K562 (cell line): ENCODE measurements at regions not wholly inside any gene's neighbourhood (a gene's known extent, or its start where the extent isn't known, plus 50 kb on each side); places are given as distances from the start of the nearest gene placed in this dataset.

Experiments used
- ATAC-seq: fragments of 200-7000 bp; cut with Tn5 transposase; 3 replicates; pipeline ENCODE4 v1.9.1; 2020; ENCODE audit warnings: moderate library complexity
- BruUV-seq: library from RNA; stranded (reverse); fragments of 400-500 nt; replicated peaks from 2 replicates; lab custom pipeline; 2021; lab: Mats Ljungman, UMichigan
- CTCF ChIA-PET: fragments of 300-600 bp; formaldehyde crosslinking; extraction: SDS; loops from one replicate; lab custom pipeline; 2021; ENCODE audit warnings: low intra/inter-chr PET ratio; lab: Yijun Ruan, JAX
- POLR2A ChIA-PET: fragments of 300-600, 350-650 bp; sonication (Branson Sonifier 250); formaldehyde crosslinking; extraction: SDS; loops from one replicate; lab custom pipeline; 2021; ENCODE audit warnings: antibody characterized with exemption, inconsistent platforms; lab: Yijun Ruan, JAX
- DNase-seq, 4 experiments: peaks; one replicate each; pipeline versions ENCODE4 v3.0.0 to v3.0.0-alpha.2; 2011 to 2018; ENCODE audit warnings: low spot score in 3 of 4, mixed read lengths in 3 of 4; ENCODE audit errors: extremely low read depth in 1 of 4
- FAIRE-seq: peaks from 2 replicates; lab custom pipeline; 2011; peaks lifted over from hg19 to GRCh38; lab: Jason Lieb, UNC
- H2AFZ ChIP-seq: 2 replicates; pipeline ENCODE4 v1.6.0; 2011; ENCODE audit warnings: low read depth, low read length, control low read depth, inconsistent platforms
- H3K27ac ChIP-seq: fragments of 200-600 bp; 3 replicates; pipeline ENCODE4 v1.8.0; 2011; ENCODE audit warnings: low read depth, mild to moderate bottlenecking, control low read depth, inconsistent platforms, low read length, moderate library complexity, mixed read lengths; ENCODE audit errors: extremely low read depth
- H3K27me3 ChIP-seq, 2 experiments: fragments of 300-600 bp in 1 of 2; 2 replicates in 1 of 2; 3 replicates in 1 of 2; pipeline versions ENCODE4 v1.6.0 to v1.8.0; 2011; ENCODE audit warnings: inconsistent platforms in 2 of 2, low read length in 2 of 2, mild to moderate bottlenecking in 1 of 2, mixed read lengths in 1 of 2, moderate library complexity in 1 of 2; ENCODE audit not compliant: control insufficient read depth in 2 of 2, insufficient read depth in 2 of 2
- H3K36me3 ChIP-seq: fragments of 300-600 bp; 3 replicates; pipeline ENCODE4 v1.8.0; 2011; ENCODE audit warnings: mild to moderate bottlenecking, low read length, inconsistent platforms; ENCODE audit not compliant: control insufficient read depth, insufficient read depth
- H3K4me1 ChIP-seq, 2 experiments: fragments of 200-600 bp in 1 of 2; replicated peaks in 1 of 2; 2 replicates in 1 of 2; 3 replicates in 1 of 2; pipeline versions ENCODE4 v1.5.1 to v1.8.0; 2011; ENCODE audit warnings: inconsistent platforms in 2 of 2, low read length in 2 of 2, mild to moderate bottlenecking in 1 of 2, mixed read lengths in 1 of 2, moderate library complexity in 1 of 2; ENCODE audit not compliant: control insufficient read depth in 2 of 2, insufficient read depth in 2 of 2
- H3K4me2 ChIP-seq: 2 replicates; pipeline ENCODE4 v1.6.1; 2011; ENCODE audit warnings: low read length, control low read depth, inconsistent platforms, mixed read lengths; ENCODE audit not compliant: insufficient read depth
- H3K4me3 ChIP-seq: fragments of 200-600 bp; sonication (generic), shearing (Covaris generic); 2 replicates; pipeline ENCODE4 v1.5.1; 2016; ENCODE audit warnings: control low read depth, inconsistent platforms
- H3K79me2 ChIP-seq: fragments of 200-600 bp; 3 replicates; pipeline ENCODE4 v1.8.0; 2011; ENCODE audit warnings: low read length, inconsistent platforms; ENCODE audit not compliant: control insufficient read depth, insufficient read depth
- H3K9ac ChIP-seq, 2 experiments: 2 replicates each; pipeline versions ENCODE4 v1.6.0 to v1.6.1; 2011; ENCODE audit warnings: low read depth in 2 of 2, low read length in 2 of 2, control low read depth in 1 of 2, inconsistent platforms in 1 of 2, mild to moderate bottlenecking in 1 of 2, mixed read lengths in 1 of 2; ENCODE audit not compliant: insufficient read depth in 1 of 2
- H3K9me1 ChIP-seq: one replicate; pipeline ENCODE4 v1.6.0; 2011; ENCODE audit warnings: inconsistent platforms, mild to moderate bottlenecking, low read length, moderate library complexity; ENCODE audit not compliant: control insufficient read depth, insufficient read depth
- H3K9me3 ChIP-seq: replicated peaks from 2 replicates; pipeline ENCODE4 v1.5.1; 2011; ENCODE audit warnings: low read depth, low read length, inconsistent platforms; ENCODE audit not compliant: control insufficient read depth, insufficient read depth
- H4K20me1 ChIP-seq: replicated peaks from 2 replicates; pipeline ENCODE4 v1.6.1; 2011; ENCODE audit warnings: low read length, inconsistent platforms, mixed read lengths; ENCODE audit not compliant: control insufficient read depth, insufficient read depth
- CAMTA2 ChIP-seq: fragments of 250-450 bp; sonication (Bioruptor Pico); conservative IDR thresholded peaks from 2 replicates; pipeline ENCODE4 v1.5.1; 2022
- EP400 ChIP-seq: fragments of 450-650 bp; IDR thresholded peaks from 2 replicates; pipeline ENCODE4 v1.6.1; 2017; ENCODE audit warnings: antibody characterized with exemption, mild to moderate bottlenecking, moderate library complexity
- HMG20B ChIP-seq: fragments of 250-450 bp; sonication (Bioruptor Pico); IDR thresholded peaks from 2 replicates; pipeline ENCODE4 v1.5.0; 2021; ENCODE audit warnings: mild to moderate bottlenecking
- NCOA1 ChIP-seq: fragments of 450-650 bp; IDR thresholded peaks from 2 replicates; pipeline ENCODE4 v1.6.1; 2016; ENCODE audit warnings: low read depth
- NR1H2 ChIP-seq: sonication (generic); formaldehyde crosslinking; IDR thresholded peaks from 2 replicates; pipeline ENCODE4 v1.4.0; 2020; ENCODE audit warnings: mild to moderate bottlenecking, missing genetic modification reagents
- SAFB2 ChIP-seq: fragments of 200-400 bp; formaldehyde crosslinking; IDR thresholded peaks from 2 replicates; pipeline ENCODE4 v1.6.1; 2018; ENCODE audit warnings: borderline replicate concordance, low read length, low read depth, moderate library complexity; ENCODE audit not compliant: severe bottlenecking
- SMARCE1 ChIP-seq: fragments of 450-650 bp; IDR thresholded peaks from 2 replicates; pipeline ENCODE4 v1.7.1; 2016; ENCODE audit warnings: mild to moderate bottlenecking
- TFAM ChIP-seq: fragments of 250-450 bp; sonication (Bioruptor Pico); conservative IDR thresholded peaks from 2 replicates; pipeline ENCODE4 v1.5.0; 2021; ENCODE audit warnings: mild to moderate bottlenecking, moderate library complexity
- ZNF3 ChIP-seq: fragments of 250-450 bp; sonication (Bioruptor Pico); IDR thresholded peaks from 2 replicates; pipeline ENCODE4 v1.5.0; 2021; ENCODE audit warnings: mild to moderate bottlenecking, moderate library complexity
- WGBS: fragments of 100-300 bp; shearing (Covaris generic); methylation state at CpG from one replicate; pipeline ENCODE4 v1.1.6; 2016; ENCODE audit warnings: low coverage, mixed read lengths; ENCODE audit not compliant: insufficient coverage; ENCODE audit errors: missing lambda C conversion rate; 5-methylcytosine and 5-hydroxymethylcytosine counted together
- in situ Hi-C: fragments of 300-500 bp; cut with MboI; formaldehyde crosslinking; loops from 4 replicates; pipeline ENCODE4 v1.15.0; 2018; ENCODE audit warnings: inconsistent platforms, mixed read lengths
- intact Hi-C: fragments of 100-400 bp; cut with micrococcal nuclease; formaldehyde crosslinking; loops from 2 replicates; pipeline ENCODE4 v1.14.2; 2022
- TF ChIP-seq, protein P1 (sequence below): fragments of 250-450 bp; sonication (Bioruptor Pico); IDR thresholded peaks from 2 replicates; pipeline ENCODE4 v1.4.0; 2020; ENCODE audit warnings: mild to moderate bottlenecking, moderate library complexity
- TF ChIP-seq, protein P2 (sequence below): fragments of 450-650 bp; IDR thresholded peaks from 2 replicates; pipeline ENCODE4 v1.6.1; 2016; ENCODE audit warnings: low read depth
- TF ChIP-seq, protein P3 (sequence below): sonication (generic); formaldehyde crosslinking; IDR thresholded peaks from 2 replicates; pipeline ENCODE4 v1.8.0; 2022; ENCODE audit warnings: mild to moderate bottlenecking, missing genetic modification reagents

DNA sequence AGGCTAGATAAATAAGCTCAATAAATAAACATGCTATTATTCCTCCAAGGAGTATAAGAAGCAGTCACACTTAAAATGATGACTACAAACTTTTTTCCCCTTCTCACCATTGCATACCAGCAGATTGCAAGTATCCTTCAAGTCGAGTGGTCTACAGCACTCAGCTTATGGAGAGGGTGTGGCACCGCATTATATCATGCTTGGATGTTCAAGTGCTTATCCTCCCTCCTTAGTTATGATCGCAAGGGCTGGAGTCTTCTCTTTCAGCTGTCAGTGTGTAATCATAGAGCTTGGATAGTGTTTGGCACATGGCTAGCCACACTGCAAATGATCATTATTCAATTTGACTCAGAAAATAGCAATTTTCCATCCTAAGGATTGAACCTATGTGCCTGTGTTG lies 124.0 kb downstream of the CARTPT start:
- FAIRE-seq (no peak), ATAC-seq (no peak), DNase-seq (no peak)
- TF ChIP-seq ZNF3 (CRISPR knock-in tag): no peak
- no peak for TF ChIP-seq CAMTA2 (CRISPR knock-in tag)
- no peak for TF ChIP-seq HMG20B
- TF ChIP-seq, protein P1, sequence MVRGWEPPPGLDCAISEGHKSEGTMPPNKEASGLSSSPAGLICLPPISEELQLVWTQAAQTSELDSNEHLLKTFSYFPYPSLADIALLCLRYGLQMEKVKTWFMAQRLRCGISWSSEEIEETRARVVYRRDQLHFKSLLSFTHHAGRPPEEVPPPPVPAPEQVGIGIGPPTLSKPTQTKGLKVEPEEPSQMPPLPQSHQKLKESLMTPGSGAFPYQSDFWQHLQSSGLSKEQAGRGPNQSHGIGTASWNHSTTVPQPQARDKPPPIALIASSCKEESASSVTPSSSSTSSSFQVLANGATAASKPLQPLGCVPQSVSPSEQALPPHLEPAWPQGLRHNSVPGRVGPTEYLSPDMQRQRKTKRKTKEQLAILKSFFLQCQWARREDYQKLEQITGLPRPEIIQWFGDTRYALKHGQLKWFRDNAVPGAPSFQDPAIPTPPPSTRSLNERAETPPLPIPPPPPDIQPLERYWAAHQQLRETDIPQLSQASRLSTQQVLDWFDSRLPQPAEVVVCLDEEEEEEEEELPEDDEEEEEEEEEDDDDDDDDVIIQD (CRISPR knock-in tag): no peak
- TF ChIP-seq, protein P2, sequence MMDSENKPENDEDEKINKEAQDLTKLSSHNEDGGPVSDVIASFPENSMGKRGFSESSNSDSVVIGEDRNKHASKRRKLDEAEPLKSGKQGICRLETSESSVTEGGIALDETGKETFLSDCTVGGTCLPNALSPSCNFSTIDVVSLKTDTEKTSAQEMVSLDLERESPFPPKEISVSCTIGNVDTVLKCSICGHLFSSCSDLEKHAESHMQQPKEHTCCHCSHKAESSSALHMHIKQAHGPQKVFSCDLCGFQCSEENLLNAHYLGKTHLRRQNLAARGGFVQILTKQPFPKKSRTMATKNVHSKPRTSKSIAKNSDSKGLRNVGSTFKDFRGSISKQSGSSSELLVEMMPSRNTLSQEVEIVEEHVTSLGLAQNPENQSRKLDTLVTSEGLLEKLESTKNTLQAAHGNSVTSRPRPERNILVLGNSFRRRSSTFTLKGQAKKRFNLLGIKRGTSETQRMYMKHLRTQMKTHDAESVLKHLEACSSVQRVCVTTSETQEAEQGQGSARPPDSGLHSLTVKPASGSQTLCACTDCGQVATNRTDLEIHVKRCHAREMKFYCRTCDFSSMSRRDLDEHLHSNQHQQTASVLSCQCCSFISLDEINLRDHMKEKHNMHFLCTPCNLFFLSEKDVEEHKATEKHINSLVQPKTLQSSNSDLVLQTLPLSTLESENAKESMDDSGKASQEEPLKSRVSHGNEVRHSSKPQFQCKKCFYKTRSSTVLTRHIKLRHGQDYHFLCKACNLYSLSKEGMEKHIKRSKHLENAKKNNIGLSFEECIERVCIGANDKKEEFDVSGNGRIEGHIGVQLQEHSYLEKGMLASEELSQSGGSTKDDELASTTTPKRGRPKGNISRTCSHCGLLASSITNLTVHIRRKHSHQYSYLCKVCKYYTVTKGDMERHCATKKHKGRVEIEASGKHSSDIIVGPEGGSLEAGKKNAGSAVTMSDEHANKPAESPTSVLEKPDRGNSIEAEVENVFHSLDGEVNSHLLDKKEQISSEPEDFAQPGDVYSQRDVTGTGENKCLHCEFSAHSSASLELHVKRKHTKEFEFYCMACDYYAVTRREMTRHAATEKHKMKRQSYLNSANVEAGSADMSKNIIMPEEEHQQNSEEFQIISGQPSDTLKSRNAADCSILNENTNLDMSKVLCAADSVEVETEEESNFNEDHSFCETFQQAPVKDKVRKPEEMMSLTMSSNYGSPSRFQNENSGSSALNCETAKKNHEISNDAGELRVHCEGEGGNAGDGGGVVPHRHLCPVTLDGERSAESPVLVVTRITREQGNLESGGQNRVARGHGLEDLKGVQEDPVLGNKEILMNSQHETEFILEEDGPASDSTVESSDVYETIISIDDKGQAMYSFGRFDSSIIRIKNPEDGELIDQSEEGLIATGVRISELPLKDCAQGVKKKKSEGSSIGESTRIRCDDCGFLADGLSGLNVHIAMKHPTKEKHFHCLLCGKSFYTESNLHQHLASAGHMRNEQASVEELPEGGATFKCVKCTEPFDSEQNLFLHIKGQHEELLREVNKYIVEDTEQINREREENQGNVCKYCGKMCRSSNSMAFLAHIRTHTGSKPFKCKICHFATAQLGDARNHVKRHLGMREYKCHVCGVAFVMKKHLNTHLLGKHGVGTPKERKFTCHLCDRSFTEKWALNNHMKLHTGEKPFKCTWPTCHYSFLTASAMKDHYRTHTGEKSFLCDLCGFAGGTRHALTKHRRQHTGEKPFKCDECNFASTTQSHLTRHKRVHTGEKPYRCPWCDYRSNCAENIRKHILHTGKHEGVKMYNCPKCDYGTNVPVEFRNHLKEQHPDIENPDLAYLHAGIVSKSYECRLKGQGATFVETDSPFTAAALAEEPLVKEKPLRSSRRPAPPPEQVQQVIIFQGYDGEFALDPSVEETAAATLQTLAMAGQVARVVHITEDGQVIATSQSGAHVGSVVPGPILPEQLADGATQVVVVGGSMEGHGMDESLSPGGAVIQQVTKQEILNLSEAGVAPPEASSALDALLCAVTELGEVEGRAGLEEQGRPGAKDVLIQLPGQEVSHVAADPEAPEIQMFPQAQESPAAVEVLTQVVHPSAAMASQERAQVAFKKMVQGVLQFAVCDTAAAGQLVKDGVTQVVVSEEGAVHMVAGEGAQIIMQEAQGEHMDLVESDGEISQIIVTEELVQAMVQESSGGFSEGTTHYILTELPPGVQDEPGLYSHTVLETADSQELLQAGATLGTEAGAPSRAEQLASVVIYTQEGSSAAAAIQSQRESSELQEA: no peak
- TF ChIP-seq, protein P3, sequence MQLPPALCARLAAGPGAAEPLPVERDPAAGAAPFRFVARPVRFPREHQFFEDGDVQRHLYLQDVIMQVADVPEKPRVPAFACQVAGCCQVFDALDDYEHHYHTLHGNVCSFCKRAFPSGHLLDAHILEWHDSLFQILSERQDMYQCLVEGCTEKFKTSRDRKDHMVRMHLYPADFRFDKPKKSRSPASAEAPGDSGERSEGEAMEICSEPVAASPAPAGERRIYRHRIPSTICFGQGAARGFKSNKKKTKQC: no peak
- no peak for TF ChIP-seq NR1H2 (CRISPR knock-in tag)
- TF ChIP-seq NCOA1: no peak
- no peak for TF ChIP-seq TFAM
- TF ChIP-seq SMARCE1: no peak
- no peak for TF ChIP-seq EP400
- no peak for TF ChIP-seq SAFB2
- Histone ChIP-seq H3K9ac (no peak overlapping the region), H3K79me2 (no peaks in the 10 kb centered on the region), H3K4me1 (no peaks in the 10 kb centered on the region), H3K4me3 (no peak overlapping the region), H3K27ac (no peak overlapping the region), H2AFZ (no peak overlapping the region), H3K27me3 (no peaks in the 10 kb centered on the region; a peak in 1 of 5 replicates), H3K9me3 (no peaks in the 10 kb centered on the region), H3K36me3 (no peaks in the 10 kb centered on the region), H4K20me1 (no peaks in the 10 kb centered on the region), H3K4me2 (no peak overlapping the region), H3K9me1 (no peaks in the 10 kb centered on the region)
- CTCF ChIA-PET: no interaction called here
- intact Hi-C loops (no loop called here), in situ Hi-C loops (no loop called here)
- no TSS peak for BruUV-seq
- POLR2A ChIA-PET: interaction anchor here (0.8 kb wide), 1 partner anchor 13 kb away, joined by 3 read pairs; no protein-coding TSS in a partner anchor
- WGBS: 0% methylated on average over 3 of the region's 3 CpGs
